DMS153 (cell line): ENCODE measurements at regions not wholly inside any gene's neighbourhood (a gene's known extent, or its start where the extent isn't known, plus 50 kb on each side); places are given as distances from the start of the nearest gene placed in this dataset.

Experiments used
- DNase-seq: peaks from one replicate; lab custom pipeline; 2025; lab: John Stamatoyannopoulos, UW

- peak; percentile 36 for DNase-seq
Observed at GRCh38 chr14:65281991-65282895, 130.3 kb upstream of the FUT8 start.

- no peak for DNase-seq
Observed at GRCh38 chr14:65282896-65283253, 129.7 kb upstream of the FUT8 start.

GRCh38 chr14:65286443-65286842 is 126.1 kb upstream of the FUT8 start:
- no peak for DNase-seq

- DNase-seq = no peak
Observed at GRCh38 chr14:65287264-65288131, 125.0 kb upstream of the FUT8 start.

- DNase-seq = no peak
Observed at GRCh38 chr14:65290830-65291229, 121.7 kb upstream of the FUT8 start.

GRCh38 chr14:65291531-65291930 is 121.0 kb upstream of the FUT8 start:
- no peak for DNase-seq

GRCh38 chr14:65294816-65295215 is 117.7 kb upstream of the FUT8 start:
- no peak for DNase-seq

- no peak for DNase-seq
Observed at GRCh38 chr14:65296402-65296801, 116.1 kb upstream of the FUT8 start.

GRCh38 chr14:65296876-65297275 is 115.7 kb upstream of the FUT8 start:
- DNase-seq = no peak

GRCh38 chr14:65297744-65298143 is 114.8 kb upstream of the FUT8 start:
- DNase-seq = peak; percentile 89

- DNase-seq = no peak
Observed at GRCh38 chr14:65299826-65300225, 112.7 kb upstream of the FUT8 start.

GRCh38 chr14:65301862-65302539 is 110.5 kb upstream of the FUT8 start:
- DNase-seq = no peak

- DNase-seq = peak; percentile 91
Observed at GRCh38 chr14:65302571-65303189, 109.8 kb upstream of the FUT8 start.

- no peak for DNase-seq
Observed at GRCh38 chr14:65303190-65303898, 109.2 kb upstream of the FUT8 start.

GRCh38 chr14:65303899-65304222 is 108.7 kb upstream of the FUT8 start:
- no peak for DNase-seq

GRCh38 chr14:65304239-65304638 is 108.3 kb upstream of the FUT8 start:
- DNase-seq = no peak

- no peak for DNase-seq
Observed at GRCh38 chr14:65304963-65305362, 107.6 kb upstream of the FUT8 start.

GRCh38 chr14:65308536-65308935 is 104.0 kb upstream of the FUT8 start:
- no peak for DNase-seq

GRCh38 chr14:65310568-65310967 is 102.0 kb upstream of the FUT8 start:
- DNase-seq = no peak

GRCh38 chr14:65312859-65313258 is 99.7 kb upstream of the FUT8 start:
- DNase-seq = no peak
